GM23338 (cell line): ENCODE measurements at regions not wholly inside any gene's neighbourhood (a gene's known extent, or its start where the extent isn't known, plus 50 kb on each side); places are given as distances from the start of the nearest gene placed in this dataset.

Experiments
- EZH2 ChIP-seq: fragments of 200-600 bp; sonication (generic); IDR thresholded peaks from one replicate; pipeline ENCODE4 v1.8.0; 2017; ENCODE audit warnings: antibody characterized with exemption, mild to moderate bottlenecking, low read depth; ENCODE audit not compliant: unreplicated experiment
- POLR2AphosphoS5 ChIP-seq: IDR thresholded peaks from 2 replicates; pipeline ENCODE4 v1.6.1; 2016; ENCODE audit warnings: antibody characterized with exemption, low read depth
- TF ChIP-seq, protein P1 (sequence below), 2 experiments: fragments of 200-600 bp in 1 of 2; sonication (generic) in 1 of 2; conservative IDR thresholded peaks; 2 replicates each; pipeline versions ENCODE4 v1.5.1 to v1.6.1; 2016 to 2017; ENCODE audit warnings: antibody characterized with exemption in 2 of 2, low read depth in 2 of 2, mild to moderate bottlenecking in 2 of 2, moderate library complexity in 1 of 2

DNA sequence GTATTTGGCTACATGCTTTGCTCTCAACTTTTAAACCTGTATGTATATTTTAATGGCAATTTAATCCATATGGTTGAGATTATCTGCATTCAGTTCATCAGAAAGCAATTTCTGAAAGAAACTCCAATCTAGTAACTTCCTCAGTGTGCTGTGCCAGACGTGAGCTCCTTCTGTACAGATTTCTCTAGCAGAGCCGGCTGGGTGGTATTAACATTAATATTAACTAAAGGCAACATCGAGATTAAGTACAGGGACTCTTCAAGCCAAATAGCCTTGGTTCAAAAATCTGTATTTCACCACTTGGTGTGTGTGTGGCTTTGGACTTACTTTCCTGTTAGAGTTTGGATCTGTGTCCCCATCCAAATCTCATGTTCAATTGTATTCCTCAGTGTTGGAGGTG lies 55.5 kb upstream of the NUDT7 start:
- TF ChIP-seq POLR2AphosphoS5 (no peak), EZH2 (no peak)
- TF ChIP-seq, protein P1, sequence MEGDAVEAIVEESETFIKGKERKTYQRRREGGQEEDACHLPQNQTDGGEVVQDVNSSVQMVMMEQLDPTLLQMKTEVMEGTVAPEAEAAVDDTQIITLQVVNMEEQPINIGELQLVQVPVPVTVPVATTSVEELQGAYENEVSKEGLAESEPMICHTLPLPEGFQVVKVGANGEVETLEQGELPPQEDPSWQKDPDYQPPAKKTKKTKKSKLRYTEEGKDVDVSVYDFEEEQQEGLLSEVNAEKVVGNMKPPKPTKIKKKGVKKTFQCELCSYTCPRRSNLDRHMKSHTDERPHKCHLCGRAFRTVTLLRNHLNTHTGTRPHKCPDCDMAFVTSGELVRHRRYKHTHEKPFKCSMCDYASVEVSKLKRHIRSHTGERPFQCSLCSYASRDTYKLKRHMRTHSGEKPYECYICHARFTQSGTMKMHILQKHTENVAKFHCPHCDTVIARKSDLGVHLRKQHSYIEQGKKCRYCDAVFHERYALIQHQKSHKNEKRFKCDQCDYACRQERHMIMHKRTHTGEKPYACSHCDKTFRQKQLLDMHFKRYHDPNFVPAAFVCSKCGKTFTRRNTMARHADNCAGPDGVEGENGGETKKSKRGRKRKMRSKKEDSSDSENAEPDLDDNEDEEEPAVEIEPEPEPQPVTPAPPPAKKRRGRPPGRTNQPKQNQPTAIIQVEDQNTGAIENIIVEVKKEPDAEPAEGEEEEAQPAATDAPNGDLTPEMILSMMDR (conservative IDR thresholded peaks at IDR 0.05; ENCODE audit: low read depth in 2 of 2): no peak
